AG09319 (cell line): ENCODE measurements at regions not wholly inside any gene's neighbourhood (a gene's known extent, or its start where the extent isn't known, plus 50 kb on each side); places are given as distances from the start of the nearest gene placed in this dataset.

ENCODE experiments used
- DNase-seq: peaks from one replicate; pipeline ENCODE4 v3.0.0-alpha.2; 2010; ENCODE audit warnings: low read depth; ENCODE audit errors: extremely low read depth
- CTCF ChIP-seq: IDR thresholded peaks from 2 replicates; pipeline ENCODE4 v1.5.1; 2011; ENCODE audit warnings: low read depth, mild to moderate bottlenecking, inconsistent platforms, low read length, moderate library complexity

- no peak for TF ChIP-seq CTCF
- no peak for DNase-seq
These were observed 454.1 kb upstream of the NOX3 start for GRCh38 chr6:155909710-155910109.

- DNase-seq, result no peak
- TF ChIP-seq CTCF, result no peak
These were observed 440.0 kb upstream of the NOX3 start for GRCh38 chr6:155895641-155896040.

GRCh38 chr6:155894758-155895157 is 439.1 kb upstream of the NOX3 start:
- TF ChIP-seq CTCF, result no peak
- no peak for DNase-seq

- no peak for DNase-seq
These were observed 438.6 kb upstream of the NOX3 start for GRCh38 chr6:155894262-155894661.

GRCh38 chr6:155890409-155890808 is 434.8 kb upstream of the NOX3 start:
- no peak for DNase-seq
- no peak for TF ChIP-seq CTCF

More at GRCh38 chr6:155894262-155894661, 438.6 kb upstream of the NOX3 start:
- TF ChIP-seq CTCF, result no peak

GRCh38 chr6:155889410-155889809 is 433.8 kb upstream of the NOX3 start:
- TF ChIP-seq CTCF, result no peak
- DNase-seq, result no peak

GRCh38 chr6:155887421-155887820 is 431.8 kb upstream of the NOX3 start:
- no peak for TF ChIP-seq CTCF
- no peak for DNase-seq
